ENCODE measurements at regions not wholly inside any gene's neighbourhood (a gene's known extent, or its start where the extent isn't known, plus 50 kb on each side); places are given as distances from the start of the nearest gene placed in this dataset.

- Mint-ChIP-seq H3K9me3 (peaks cover 5% of the 10 kb centered on the region), H3K4me1 (ENCODE audit: unreplicated experiment) (peaks cover 10% of the 10 kb centered on the region), H3K36me3 (no peaks in the 10 kb centered on the region), H3K27ac (no peak overlapping the region), H3K4me3 (no peak overlapping the region), H3K27me3 (no peaks in the 10 kb centered on the region)
- no peak for TF ChIP-seq CTCF (conservative IDR thresholded peaks at IDR 0.05)
- no peak for DNase-seq (ENCODE audit: extremely low spot score, unreplicated experiment)
Measured at GRCh38 chr2:12330916-12331315, 385.8 kb upstream of the TRIB2 start.

GRCh38 chr2:12331698-12332097, 385.0 kb upstream of the TRIB2 start:
- DNase-seq (ENCODE audit: extremely low spot score, unreplicated experiment) = no peak
- Mint-ChIP-seq H3K27ac (no peak overlapping the region), H3K36me3 (no peaks in the 10 kb centered on the region), H3K27me3 (no peaks in the 10 kb centered on the region), H3K4me3 (no peak overlapping the region), H3K4me1 (ENCODE audit: unreplicated experiment) (peaks cover 10% of the 10 kb centered on the region), H3K9me3 (peaks cover 5% of the 10 kb centered on the region)
- TF ChIP-seq CTCF (conservative IDR thresholded peaks at IDR 0.05) = no peak

- peaks cover 5% of the 10 kb centered on the region for H3K9me3 Mint-ChIP-seq
Measured at GRCh38 chr2:12333293-12333692, 383.4 kb upstream of the TRIB2 start.

GRCh38 chr2:12334412-12334966, 382.2 kb upstream of the TRIB2 start:
- Mint-ChIP-seq H3K27me3 (no peaks in the 10 kb centered on the region), H3K36me3 (no peaks in the 10 kb centered on the region), H3K4me1 (ENCODE audit: unreplicated experiment) (peaks cover 10% of the 10 kb centered on the region), H3K27ac (no peak overlapping the region), H3K9me3 (peaks cover 5% of the 10 kb centered on the region), H3K4me3 (no peak overlapping the region)
- TF ChIP-seq CTCF (conservative IDR thresholded peaks at IDR 0.05) = no peak
- DNase-seq (ENCODE audit: extremely low spot score, unreplicated experiment) = no peak

More at GRCh38 chr2:12333293-12333692, 383.4 kb upstream of the TRIB2 start:
- H3K36me3 Mint-ChIP-seq = no peaks in the 10 kb centered on the region
- H3K4me1 Mint-ChIP-seq (ENCODE audit: unreplicated experiment) = peaks cover 10% of the 10 kb centered on the region
- no peak for DNase-seq (ENCODE audit: extremely low spot score, unreplicated experiment)
- H3K27ac Mint-ChIP-seq = no peak overlapping the region
- no peak for TF ChIP-seq CTCF (conservative IDR thresholded peaks at IDR 0.05)
- H3K27me3 Mint-ChIP-seq = no peaks in the 10 kb centered on the region
- no peak overlapping the region for H3K4me3 Mint-ChIP-seq

GRCh38 chr2:12335131-12335530, 381.6 kb upstream of the TRIB2 start:
- no peak for TF ChIP-seq CTCF (conservative IDR thresholded peaks at IDR 0.05)
- Mint-ChIP-seq H3K9me3 (peaks cover 5% of the 10 kb centered on the region), H3K27me3 (no peaks in the 10 kb centered on the region), H3K36me3 (no peaks in the 10 kb centered on the region), H3K4me3 (no peak overlapping the region), H3K27ac (no peak overlapping the region), H3K4me1 (ENCODE audit: unreplicated experiment) (peaks cover 10% of the 10 kb centered on the region)
- DNase-seq (ENCODE audit: extremely low spot score, unreplicated experiment) = no peak

GRCh38 chr2:12335995-12336394, 380.7 kb upstream of the TRIB2 start:
- no peak for TF ChIP-seq CTCF (conservative IDR thresholded peaks at IDR 0.05)
- DNase-seq (ENCODE audit: extremely low spot score, unreplicated experiment) = no peak
- no peak overlapping the region for H3K4me3 Mint-ChIP-seq
- H3K4me1 Mint-ChIP-seq (ENCODE audit: unreplicated experiment) = peaks cover 10% of the 10 kb centered on the region
- peaks cover 5% of the 10 kb centered on the region for H3K9me3 Mint-ChIP-seq
- H3K27me3 Mint-ChIP-seq = no peaks in the 10 kb centered on the region
- no peaks in the 10 kb centered on the region for H3K36me3 Mint-ChIP-seq
- H3K27ac Mint-ChIP-seq = no peak overlapping the region
